NOMO-1 treated with DMSO at 0.1 percent for 48 hours (cell line): ENCODE measurements at regions not wholly inside any gene's neighbourhood (a gene's known extent, or its start where the extent isn't known, plus 50 kb on each side); places are given as distances from the start of the nearest gene placed in this dataset.

Source experiments
- DNase-seq: peaks from one replicate; lab custom pipeline; 2025; ENCODE audit not compliant: unreplicated experiment; lab: John Stamatoyannopoulos, UW

DNA sequence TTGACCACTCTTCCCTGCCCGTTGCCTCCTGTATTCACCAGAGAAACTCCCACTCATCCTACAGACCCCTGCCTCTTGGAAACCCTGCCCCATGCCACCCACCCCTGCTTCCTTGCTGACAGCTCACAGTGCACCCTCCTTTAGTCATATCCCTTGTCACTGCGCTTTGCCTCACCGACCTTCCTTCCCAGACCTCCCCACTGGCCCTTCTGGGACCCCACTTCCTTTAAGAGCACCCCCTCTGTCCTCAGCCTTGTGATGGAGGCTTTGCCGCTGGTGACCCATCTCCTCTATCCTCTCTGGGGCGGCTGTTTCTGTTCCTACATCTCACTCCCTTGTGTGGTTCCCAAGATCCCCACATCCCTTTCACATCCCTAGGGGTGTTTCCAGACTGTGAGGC, 92.8 kb upstream of the ZMIZ1 start:
- DNase-seq = no peak

DNA sequence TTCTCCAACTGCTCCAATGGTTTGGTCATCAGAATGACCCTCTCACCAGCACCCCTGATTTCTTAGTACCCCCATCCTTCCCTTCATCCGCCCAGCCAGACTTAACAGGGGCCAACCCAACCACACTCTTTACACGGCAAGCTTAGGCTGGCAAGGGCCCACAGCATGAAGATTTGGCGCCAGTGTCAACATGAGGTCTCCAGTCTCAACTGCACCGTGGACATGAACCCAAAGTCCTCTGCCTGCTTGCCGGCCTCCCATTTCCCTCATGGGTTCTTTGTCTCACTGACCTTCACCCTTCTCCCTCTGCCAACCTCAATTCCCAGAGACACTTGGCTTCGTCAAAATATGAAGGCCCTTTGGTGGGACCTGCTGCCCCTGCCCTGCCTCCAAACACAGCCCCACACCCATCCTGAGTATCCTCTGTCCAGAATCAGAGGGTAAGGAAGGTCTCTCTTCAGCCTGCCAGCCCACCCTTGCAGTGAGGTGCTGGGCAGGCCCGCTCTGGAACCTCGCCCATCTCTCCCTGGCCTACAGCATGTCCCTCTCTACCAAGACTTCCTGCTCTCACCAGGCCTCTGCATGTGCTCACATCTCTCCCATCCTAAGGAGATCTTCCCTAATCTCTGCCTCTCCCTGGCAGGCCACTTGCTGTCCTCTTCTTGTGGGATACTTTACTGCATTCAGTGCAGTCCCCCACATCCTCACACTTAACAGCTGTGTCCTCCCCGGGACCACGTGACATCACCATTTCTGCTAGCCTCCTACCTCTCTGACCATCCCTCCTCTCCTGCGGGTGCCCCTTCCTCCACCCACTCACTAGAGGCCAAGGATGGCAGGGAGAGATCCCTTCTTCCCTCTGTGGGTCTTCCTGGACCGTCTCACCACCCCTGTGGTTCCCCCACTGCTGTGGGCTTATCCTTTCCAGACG, 91.7 kb upstream of the ZMIZ1 start:
- no peak for DNase-seq

DNA sequence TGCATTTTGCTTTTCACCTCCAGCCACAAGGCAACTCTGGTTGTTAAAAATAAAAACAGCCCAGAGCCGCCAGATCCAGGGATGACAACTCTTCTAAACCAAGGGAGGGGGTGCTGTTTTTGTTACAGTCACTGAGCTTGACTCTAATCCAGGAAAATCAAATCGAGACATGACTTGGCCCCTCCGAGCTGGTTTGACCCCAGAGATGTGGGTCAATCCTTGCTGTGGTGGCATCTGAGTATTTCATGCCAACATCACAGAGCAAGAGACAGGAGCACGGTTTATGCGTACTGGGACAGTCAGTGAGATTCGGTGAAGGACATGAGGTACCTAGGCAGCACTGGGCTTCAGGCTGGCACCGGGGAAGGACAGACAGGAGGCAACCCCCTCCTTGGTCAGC, 88.8 kb upstream of the ZMIZ1 start:
- DNase-seq = no peak

DNA sequence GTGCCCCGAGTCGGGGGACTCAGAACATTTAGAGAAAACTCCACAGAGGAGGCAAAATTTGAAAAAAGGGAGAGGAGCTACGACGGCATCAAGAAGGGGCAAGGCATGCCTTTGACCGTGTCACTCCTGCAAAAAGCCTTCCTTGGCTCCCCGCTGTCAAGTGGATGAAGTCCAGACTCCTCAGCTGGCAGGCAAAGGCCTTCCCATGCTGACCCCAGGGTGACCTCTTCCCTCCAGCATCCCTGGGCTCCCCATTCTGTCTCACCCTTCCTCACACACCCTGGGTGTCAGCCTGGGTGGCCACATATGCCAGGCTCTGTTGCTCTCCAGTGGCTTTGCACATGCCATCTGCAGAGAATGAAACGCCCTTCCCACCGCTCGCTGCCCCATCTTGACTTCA, 88.4 kb upstream of the ZMIZ1 start:
- DNase-seq = no peak

DNA sequence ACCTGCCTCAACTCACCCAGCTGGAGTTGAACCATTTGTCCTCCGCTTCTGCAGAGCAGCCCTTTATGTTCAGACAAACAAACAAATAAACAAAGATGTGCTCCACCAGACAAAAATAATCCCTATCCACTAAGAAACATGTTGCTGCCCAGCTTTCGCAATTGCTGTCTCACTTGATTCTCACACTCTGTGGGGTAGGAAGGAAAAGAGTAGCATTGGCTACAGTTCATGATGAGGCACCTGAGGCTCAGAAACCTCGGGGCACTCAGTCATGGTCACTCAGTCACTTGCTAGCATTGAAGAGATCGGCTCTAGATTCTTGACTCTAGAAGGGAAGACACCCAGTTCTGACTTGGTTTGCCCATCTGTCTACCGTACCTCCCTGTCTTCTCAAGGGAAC, 88.0 kb upstream of the ZMIZ1 start:
- DNase-seq = no peak

DNA sequence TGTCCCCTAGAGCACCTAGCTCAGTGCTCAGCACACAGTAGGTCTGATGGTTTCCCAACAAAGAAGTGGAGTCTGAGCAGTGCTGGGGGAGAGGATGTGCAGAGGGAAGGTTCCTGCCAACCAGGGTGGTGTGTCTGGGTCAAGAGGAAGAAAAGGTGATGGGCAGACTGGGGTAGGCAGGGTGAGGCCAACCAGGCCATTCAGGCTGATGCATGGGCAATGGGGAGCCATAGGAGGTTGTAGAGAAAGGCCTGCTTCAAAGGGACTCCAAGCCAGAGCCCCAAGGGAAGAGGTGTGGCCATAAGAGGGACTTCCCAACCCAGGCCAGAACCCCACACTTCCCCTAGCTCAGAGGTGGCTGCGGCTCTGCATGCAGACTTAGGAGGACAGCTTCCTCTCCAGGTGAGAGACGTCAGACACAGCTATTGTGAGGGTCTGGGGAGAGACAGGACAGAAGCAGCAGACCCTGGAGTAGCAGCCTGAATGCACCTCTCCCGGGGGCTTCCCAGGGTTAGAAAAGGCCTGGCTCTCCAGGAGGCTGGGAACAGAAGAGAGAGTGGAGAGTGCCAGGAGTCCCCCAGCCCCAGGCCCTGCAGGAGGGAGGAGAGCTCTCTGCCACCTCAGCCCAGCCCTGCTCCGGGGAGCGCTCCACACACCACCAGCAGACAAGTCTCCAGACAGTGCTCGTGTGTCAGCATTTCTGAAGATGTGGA, 87.4 kb upstream of the ZMIZ1 start:
- DNase-seq = no peak

DNA sequence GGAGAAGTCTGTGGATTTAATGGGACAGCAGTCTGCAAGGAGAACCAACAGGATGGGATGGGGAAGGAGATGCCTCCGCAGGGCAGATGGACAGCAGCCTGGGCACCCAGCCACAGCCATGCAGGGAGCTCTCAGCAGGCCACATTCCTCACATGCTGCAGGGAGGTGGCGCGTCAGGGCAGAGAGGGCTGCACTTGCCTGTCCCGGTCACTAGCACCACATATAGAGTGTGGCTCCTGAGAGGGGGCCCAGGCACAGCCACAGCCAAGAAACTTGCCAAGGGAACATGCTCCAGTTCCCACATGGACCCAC, 86.8 kb upstream of the ZMIZ1 start:
- DNase-seq = no peak

DNA sequence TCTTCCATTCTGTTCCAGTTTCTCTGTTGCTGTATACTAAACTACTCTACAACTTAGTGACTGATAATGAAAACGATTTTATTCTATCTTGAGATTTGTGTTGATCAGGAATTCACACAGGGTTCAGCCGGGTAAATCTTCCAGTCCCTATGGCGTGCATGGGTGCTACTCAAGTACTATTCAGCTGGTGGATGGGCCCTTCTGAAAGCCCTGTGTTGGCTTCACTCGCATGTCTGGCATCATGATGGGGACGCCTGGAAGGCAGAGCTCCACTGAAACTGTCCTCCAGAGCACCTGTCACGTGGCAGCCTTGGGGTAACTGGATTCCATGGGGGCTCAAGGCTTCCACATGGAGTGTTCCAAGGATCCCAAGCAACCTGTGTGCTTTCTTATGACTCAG, 86.0 kb upstream of the ZMIZ1 start:
- no peak for DNase-seq

DNA sequence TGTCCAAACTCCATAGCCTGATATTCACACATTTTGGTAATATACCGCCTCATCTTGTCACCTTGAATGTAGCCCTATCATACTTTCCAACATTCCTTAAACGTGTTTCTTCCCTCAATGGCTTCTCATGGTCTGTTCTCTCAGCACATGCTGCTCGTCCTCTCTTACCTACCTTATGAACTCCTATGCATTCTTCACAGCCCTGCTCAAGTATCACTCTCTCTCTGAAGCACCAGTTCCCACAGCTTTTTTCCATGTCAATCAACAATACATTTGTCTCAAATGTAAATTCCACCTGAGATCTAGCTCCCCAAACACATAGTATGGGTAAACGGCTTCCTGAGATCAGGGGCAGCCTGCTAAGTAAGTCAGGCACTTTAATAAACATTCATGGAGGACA, 85.2 kb upstream of the ZMIZ1 start:
- no peak for DNase-seq

DNA sequence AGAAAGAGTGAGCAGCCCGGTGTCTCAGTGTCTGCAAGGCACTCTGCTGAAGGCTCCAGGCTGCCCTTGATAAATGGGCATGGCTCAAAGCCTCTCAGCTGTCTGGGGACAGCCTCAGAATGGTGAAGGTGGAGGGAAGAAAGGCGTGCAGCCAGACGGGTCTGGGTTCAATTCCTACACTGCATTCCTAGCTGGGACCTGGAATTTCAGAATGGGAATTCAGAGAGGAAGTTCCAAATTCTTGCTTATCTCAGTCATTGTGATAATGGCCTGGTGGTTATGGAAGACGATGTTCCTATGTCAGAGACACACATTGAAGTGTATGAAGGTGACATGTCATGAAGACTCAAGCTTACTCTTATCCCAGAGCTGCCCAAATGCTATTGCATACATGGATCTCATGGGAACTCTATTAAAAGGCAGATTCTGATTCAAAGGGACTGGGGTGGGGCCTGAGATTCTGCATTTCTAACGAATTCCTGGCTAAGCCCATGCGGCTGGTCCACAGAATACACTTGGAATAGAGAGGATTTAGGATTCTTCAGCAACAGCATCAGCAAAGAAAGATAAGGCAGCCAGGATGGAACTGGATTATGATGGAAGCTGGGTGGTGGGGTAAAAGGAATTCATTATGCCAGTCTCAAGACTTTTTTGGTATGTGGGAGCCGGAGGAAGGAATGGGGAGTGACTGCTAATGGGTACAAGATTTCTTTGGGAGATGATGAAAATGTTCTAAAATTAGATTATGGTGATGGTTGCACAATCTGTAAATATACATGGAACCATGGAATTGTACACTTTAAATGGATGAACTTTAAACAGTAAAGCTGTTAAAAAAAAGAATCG, 82.6 kb upstream of the ZMIZ1 start:
- no peak for DNase-seq

DNA sequence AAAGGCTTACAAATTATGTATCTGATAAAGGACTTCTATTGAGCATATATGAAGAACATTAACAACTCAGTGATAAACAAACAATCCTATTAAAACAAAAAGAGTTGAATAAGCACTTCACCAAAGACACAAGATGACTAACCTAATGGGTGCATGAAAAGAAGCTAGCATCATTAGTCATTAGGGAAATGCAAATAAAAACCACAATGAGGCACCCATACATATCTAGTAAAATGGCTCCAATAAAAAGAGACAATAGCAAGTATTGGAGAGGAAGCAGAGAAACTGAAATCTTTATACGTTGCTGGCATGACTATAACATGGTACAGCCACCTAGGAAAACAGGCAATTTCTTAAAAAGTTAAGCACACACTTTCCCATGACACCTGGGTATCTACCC, 77.6 kb upstream of the ZMIZ1 start:
- DNase-seq = no peak

DNA sequence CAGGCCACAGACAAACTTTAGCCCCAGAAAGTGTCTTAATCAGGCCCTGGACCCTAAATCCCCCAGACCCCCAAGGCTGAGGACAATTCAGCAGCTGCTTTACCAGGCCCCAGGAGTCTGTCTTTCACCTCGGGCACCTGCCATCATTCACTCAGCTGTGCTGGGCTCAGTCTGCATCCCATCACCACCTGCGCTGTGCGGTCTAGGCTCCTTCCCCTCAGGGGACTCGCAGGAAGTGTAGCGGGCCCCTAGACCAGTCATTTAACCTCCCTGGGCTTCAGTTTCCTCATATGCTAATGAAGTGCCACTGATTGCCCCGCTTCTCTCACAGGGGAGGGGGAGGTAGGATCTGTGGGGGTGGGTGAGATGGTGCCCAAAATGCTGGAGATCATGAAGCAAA, 76.4 kb upstream of the ZMIZ1 start:
- no peak for DNase-seq

DNA sequence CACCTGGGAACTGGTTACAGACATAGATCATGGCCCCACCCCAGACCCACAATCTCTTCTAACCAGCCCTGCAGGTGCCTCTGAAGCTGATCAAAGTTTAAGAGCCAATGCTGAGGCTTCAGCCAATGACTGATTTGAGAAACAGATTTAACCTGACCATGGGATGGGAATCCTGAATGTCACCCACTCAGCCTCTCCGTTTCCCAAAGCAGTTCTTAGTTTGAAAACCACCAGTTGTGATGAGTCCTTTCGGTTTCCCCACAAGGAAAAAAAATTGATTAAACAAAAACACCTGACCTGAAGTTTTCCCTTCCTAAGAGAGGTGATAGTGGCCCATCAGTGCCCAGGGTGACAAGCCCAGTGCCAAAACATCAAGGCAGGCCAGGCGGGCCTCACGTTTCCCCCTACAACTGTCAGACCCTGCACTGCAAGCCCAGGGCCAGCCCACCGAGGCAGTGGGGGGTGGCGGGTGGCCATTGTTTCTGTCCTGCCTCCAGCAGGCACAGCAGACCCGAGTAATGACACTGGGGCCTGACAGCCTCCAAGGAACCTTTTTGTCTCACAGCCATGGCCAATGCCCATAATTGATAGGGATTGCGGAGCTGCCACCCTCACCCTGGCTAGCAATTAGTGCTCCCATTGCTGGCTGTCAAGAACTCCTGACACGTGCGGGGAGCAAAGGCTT, 75.4 kb upstream of the ZMIZ1 start:
- no peak for DNase-seq

DNA sequence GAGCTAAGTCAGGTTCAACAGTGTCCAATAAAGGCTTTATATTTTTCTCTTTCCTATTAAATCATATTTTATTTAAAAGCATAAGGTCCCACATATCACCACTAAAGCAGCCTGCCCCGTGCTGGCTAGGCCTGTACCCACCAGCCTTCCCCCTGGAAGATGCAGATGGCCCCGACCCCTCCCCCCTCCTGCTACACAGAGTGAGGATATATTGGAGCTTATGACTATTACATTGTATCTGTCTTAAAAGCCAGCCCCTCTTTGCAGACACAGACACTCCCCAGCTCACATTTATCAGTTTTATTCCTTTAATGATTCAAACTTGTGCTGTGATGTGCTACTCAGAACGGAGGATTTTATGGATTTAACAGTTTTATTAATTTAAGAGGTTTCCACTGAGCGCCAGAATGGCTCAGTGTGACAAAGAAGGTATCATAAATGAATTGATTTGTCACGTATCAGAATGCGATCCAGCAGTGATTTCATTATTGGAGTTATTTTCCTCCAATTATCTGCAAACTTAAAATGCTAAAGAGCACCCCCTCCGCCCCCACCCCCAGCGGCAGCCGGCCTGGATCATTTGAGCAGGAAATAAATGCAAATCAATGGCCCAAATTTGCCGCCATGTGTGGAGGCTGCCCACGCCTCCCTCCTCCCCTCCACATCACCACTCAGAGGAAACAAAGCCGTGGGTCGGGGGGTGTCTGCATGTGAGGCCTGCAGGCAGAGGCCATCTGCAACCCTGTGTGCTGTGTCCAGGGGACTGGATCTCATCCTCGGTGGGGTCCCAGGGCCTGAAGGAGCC, 72.6 kb upstream of the ZMIZ1 start:
- DNase-seq = no peak

DNA sequence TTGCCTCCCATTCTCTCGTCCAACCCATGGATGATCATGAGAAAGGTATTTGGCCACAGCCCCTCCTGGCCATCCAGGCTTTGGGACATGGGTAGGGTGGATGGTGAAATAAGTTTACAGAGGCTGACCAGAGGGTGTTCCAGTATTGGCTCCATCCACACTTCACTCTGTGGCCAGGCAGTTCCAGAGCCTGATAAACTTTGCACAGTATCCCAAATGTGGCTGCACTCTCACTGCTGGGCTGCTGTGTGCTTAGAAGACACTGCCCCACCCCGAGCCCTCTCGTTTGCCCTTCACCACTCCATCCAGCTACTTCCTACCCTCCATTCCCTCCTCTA, 72.0 kb upstream of the ZMIZ1 start:
- DNase-seq = no peak

DNA sequence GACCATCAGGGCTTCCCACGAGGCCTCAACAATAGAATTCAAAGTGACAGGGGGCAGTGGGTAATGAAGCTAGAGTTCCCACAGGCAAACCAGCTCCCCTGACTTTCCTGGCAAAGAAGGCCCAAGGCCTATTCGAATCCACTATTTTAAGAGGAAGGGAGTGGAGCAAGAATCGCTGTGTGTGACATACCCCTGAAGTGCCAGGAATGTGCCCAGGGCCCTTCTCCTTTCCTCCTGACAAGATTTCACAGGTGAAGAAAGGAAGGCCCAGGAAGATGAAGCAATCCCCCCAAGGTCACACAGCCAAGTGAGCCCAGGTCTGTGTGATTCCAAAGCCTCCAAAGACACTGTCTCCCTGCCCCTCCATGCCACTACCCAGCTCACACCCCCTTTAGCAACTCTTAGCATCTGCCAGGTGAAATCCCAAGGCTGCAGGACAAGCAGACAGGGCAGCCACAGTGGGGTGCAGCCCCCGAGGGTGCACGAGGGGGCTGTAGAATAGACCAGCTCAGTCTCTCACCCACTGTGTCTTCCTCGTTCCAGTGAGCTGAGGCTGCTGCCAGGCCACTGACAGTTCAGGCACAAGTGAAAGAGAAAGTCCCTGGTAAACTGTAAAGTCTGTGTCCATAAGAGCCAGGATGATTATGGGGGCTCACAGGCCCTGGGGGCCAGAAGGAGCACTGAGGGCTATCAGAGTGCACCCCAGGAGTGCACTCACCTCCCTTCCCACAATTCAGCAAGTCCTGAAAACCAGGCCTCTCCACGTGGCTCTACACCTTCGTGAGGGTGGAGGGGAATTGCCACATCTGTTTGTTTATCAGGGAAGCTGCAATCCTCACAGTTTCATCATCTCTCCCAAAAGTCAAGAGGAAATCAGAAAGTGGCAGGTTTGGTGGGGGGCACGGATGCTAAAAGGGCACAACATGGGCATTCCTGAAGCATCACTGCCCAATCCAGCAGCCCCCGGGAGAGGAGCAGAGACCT, 70.8 kb upstream of the ZMIZ1 start:
- DNase-seq = no peak

DNA sequence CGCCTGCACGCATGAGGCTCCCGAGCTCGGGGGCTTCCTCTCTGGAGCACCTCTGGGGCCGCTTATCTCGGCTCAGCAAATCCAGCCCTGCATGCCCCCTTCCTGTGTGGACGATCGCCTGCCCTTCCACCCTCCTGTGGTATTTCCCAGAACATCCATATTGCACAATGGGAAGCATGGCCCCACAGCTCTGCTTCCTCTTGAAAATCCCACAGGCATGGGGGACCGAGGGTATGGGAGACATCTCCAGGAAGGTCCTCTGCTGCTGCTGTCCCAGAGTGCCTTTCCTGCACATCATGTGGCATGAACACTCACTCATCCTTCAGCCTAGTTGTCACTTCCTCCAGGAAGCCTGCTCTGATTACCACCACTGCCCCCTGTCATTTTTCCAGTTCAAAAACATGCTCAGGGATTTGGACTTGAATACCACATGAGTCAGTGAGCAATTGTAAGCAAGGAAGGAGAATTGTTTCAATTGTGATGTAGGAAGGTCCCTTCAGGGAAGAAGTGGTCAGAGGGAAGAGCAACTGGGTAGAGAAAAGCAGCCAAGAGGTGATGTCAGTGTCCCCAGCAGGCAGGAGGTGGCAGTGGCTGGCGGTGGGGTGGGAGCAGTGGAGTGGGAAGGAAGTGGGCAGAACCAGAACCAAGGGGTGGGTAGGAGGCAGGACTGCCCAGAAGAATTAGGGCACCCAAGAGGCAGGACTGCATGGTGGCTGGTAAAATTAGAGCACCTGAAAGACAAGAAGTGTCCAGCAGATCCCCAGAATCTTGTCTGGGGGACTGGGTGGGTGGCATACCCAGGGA, 67.5 kb upstream of the ZMIZ1 start:
- DNase-seq = no peak

DNA sequence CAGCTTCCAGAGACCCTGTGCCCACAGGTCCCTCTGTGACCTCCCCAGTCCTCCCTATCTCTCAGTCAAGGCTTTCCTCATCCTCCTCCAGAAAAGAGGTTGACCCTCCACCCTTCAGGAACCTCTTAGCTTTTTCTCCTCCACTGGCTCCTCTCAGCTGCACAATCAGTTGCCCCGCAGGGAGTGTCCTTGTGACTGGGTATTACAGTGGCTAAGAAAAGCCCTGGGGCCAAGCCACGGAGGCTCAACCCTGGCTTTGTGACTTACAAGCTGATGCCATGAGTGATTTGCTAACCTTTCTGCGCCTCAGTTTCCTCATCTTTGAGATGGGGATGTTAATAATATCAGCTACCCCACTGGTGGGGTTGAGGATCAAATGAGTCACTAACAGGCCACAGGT, 66.4 kb upstream of the ZMIZ1 start:
- DNase-seq = no peak
